HG03439 (cell line): ENCODE measurements at regions not wholly inside any gene's neighbourhood (a gene's known extent, or its start where the extent isn't known, plus 50 kb on each side); places are given as distances from the start of the nearest gene placed in this dataset.

Experiments
- ATAC-seq: cut with Tn5 transposase; IDR thresholded peaks from one replicate; pipeline ENCODE4 v1.9.1; 2021; ENCODE audit warnings: mild to moderate bottlenecking, moderate library complexity; ENCODE audit not compliant: unreplicated experiment

DNA sequence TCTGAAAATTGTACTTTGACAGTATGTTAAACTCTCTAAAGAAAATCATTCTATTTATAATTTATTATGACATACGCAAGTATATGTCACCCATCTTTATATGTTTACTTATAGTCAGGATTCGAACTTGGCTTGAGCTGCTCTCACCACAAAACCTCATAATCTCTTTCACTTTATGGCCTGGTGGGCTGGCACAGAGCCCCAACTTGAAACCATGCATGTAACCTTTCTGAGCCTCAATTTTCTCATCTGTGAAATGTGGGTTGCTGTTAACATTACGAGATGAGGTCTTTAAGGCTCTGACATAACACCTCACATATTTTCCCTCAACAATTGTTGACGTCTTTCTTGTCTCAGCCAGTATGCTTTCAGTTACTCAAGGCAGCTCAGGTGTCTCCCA lies 69.4 kb upstream of the PFN2 start:
- ATAC-seq = no peak

DNA sequence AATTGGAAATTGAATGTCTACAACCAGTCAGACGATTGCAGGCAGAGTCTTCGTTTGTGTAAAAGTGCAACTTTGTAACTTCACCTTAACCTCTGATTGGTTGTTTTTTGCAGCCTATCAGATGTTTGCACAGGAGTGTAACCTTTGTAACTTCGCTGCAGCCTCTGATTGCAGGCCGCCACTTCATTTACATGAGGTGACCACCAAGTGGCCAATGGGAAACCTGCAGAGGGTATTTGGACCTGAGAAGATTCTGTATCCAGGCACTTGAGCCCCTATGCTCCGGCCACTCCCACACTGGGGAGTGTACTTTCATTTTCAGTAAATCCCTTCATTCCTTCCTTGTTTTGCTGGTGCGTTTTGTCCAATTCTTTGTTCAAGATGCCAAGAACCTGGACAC lies 68.1 kb upstream of the PFN2 start:
- no peak for ATAC-seq

DNA sequence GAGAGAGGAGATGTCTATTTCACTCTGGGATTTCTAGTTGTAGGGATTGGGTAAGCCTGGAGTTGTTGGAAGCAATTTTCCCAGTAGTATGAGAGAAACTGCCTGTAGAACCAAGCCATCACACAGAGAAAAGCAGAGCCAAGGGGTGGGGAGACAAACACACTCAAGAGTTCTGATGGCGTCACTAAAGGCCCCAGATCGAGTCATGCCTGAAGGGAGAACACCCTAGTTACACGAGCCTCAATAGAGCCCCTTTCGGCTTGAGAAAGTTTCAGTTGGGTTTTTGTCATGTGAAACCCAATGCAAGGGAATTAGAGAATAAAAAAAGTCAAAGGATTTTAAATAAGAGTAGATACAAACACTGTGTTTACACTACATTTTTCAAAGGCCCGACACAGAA lies 66.1 kb upstream of the PFN2 start:
- no peak for ATAC-seq

DNA sequence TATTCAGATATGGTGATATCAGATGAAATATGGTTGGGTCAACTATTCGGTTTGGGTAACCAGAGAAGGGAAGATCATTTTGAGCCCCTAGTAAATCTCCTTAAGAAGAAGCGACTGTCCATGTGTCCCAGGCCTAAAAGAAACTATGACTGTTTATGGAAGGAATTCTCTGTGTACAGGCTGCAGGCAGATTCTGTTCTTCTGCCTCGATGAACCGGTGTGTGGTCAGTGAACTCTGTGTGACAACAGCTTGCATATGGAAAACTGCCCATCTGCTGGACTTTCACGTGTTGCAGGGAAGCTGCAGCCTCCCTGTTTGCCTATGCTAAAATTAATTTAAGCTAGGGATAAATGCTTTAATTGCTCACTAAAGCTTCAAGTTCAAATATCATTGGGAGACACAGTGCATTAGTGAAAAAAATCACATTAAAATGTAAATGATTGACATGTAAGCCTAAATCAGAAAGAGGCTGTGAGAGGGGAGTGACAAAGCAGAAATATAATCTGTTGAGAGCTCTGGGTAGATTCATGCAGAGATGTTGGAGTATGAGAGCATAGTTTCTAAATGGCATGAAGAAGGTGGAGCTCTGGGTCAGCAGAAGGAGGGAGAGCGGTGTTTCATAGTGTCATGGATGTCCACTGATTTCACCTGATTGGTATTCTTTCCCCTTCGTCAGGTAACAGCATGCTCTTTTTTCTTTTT lies 65.4 kb upstream of the PFN2 start:
- ATAC-seq = no peak

DNA sequence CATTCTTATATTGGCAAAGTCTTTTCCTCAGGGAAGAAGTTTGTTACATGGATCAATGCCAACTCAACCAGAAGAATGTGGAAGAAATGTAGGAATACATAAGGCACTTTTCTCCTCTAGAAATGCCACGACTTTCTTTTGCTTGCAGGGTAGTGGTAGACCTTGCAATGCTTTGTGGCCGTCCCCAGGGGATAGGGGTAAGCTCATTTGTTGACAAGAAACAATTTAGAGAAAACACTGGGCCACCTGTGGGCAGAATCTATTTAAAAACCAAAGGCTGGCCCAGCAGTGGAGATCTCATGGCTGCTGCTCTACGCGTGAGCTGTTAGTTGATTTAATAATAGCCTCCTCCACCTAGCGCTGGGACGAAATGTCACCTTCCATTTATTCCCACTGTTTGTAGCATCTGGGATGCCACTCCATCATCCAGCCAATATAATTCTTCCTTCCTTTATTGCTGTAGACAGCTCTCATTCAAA lies 64.6 kb upstream of the PFN2 start:
- no peak for ATAC-seq

DNA sequence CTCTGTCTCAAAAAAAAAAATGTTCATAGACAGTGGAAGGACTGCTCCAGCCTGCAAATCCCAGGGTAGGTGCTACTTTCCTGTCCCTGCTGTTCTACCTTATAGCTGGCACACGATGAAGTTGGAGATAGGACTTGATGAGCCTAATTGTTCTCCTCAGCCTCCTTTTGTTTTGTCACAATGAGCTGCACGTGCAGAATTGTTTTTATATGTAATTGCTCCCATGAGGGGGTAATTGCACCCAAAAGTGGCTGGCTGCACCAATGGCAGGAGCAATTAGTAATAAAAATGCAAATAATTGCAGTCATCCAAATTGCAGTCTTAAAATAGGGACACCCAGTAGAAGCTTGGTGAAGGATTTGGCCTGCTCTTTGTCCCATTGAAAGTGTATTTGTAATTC lies 63.0 kb upstream of the PFN2 start:
- no peak for ATAC-seq

DNA sequence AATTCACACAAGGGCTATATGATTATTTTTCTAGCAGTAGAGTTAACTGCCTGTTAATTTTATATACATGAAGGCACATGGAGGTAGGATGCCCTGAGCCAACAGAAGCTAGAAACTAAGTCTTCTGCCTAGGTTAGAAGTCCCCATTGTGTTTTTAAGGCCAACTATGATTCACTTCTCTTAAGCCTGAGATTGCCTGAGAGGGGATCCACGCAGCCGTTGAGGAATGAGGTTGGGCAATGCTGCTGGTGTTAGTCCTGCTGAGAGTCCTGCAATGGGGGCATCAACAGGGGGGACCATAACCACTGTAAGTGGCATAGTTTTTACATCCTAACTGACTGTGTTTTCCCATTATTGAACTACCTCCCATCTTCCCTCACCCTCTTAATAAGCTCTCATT lies 60.1 kb upstream of the PFN2 start:
- ATAC-seq = no peak

DNA sequence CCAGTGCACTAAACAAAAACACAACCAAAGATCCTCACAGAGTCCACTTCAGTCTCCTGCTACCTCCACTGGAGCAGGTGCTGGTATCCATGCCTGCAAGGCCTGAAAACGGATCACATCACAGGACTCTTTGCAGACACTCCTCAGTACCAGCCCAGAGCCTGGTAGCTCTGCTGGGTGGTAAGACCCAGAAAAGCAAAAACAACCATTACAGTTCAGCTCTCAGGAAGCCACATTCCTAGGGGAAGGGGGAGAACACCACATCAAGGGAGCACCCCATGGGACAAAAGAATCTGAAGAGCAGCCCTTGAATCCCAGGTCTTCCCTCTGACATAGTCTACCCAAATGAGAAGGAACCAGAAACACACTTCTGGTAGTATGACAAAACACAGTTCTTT lies 52.5 kb upstream of the PFN2 start:
- ATAC-seq = peak; percentile 16

DNA sequence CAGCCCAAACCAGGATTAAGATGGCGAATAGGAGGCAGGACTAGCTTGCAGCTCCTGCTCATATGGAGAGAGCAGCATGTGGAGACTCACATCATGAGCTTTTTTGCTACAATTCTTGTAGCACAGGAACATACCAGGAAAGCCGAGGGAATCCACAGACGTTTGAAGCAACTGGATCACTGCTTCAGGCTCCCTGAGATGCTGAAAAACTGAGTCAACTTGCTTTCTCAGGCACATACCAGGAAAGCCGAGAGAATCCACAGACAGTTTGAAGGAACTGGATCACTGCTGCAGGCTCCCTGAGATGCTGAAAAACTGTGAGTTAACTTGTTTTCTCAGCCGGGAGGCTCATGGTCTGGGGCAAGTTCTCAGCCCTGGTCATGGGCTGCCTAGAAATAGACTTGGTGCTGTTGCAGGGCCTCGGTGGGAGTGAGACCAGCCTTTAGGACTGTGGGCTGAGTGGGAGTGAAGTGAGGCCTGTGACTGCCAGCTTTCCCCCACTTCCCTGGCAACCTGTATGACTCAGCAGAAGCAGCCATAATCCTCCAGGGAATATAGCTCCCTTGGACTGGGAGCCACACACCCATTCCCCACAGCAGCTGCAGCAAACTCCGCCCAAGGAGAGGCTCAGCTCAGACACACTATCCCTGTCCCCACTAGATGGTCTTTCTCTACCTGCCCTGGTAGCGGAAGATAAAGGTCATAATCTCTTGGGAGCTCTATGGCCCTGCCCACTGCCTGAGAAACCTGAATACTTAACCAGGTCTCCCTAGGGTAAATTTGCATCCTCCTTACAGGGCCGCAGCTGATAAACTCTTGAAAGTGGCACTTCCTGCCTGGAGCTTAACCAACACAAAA lies 51.9 kb upstream of the PFN2 start:
- ATAC-seq = peak; percentile 85

DNA sequence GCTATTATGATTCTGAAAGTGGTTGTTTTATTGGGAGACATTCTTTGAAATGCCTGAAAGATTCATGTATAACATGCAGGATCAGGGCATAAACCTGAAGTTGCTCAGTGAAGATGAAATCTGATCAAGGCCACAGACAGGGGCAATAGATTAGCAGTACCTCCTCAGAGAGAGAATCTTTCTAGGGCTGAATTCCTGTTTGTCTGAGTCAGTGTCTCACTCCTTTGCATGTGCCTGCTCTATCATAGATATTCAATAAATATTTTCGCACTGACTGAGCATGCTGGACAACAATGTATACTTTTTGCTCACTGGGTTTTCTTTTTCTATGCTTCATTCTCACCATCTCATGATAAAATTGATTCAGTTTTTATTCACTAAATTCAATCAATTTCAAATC lies 49.8 kb upstream of the PFN2 start:
- no peak for ATAC-seq
